Sigmoid colon (tissue), 3 donors: ENCODE measurements at regions not wholly inside any gene's neighbourhood (a gene's known extent, or its start where the extent isn't known, plus 50 kb on each side); places are given as distances from the start of the nearest gene placed in this dataset.

Source experiments
- CTCF ChIP-seq, 4 experiments: fragments of 450-650 bp in 3 of 4; fragments of 200-600 bp in 1 of 4; IDR thresholded peaks; one replicate each; pipeline ENCODE4 v1.5.1; 2016 to 2019; ENCODE audit warnings: antibody characterized with exemption in 4 of 4, mild to moderate bottlenecking in 3 of 4, moderate library complexity in 2 of 4
- POLR2A ChIP-seq, 2 donors: fragments of 450-650 bp; IDR thresholded peaks; one replicate each; pipeline ENCODE4 v1.6.1; 2016; ENCODE audit warnings: antibody characterized with exemption in 2 of 2, mild to moderate bottlenecking in 2 of 2, moderate library complexity in 2 of 2

GRCh38 chr11:128365044-128365443, 222.3 kb downstream of the ETS1 start:
- TF ChIP-seq CTCF (IDR thresholded peaks at IDR 0.05) (no peak), POLR2A (IDR thresholded peaks at IDR 0.05) (no peak)
